Calu3 (cell line): ENCODE measurements at regions not wholly inside any gene's neighbourhood (a gene's known extent, or its start where the extent isn't known, plus 50 kb on each side); places are given as distances from the start of the nearest gene placed in this dataset.

Experiments
- BruUV-seq: library from RNA; stranded (reverse); fragments of 400-500 nt; replicated peaks from 2 replicates; lab custom pipeline; 2021; lab: Mats Ljungman, UMichigan
- CTCF ChIA-PET: fragments of 300-600 bp; sonication (Branson Sonifier 250); formaldehyde crosslinking; loops from one replicate; lab custom pipeline; 2022; ENCODE audit warnings: antibody characterized with exemption; lab: Charles Lee
- DNase-seq: peaks from one replicate; pipeline ENCODE4 v3.0.0; 2022
- H3K27ac Mint-ChIP-seq: one replicate; pipeline ENCODE4 v1.8.0; 2022; ENCODE audit warnings: mixed read lengths; ENCODE audit not compliant: unreplicated experiment
- H3K27me3 Mint-ChIP-seq: one replicate; pipeline ENCODE4 v1.8.0; 2022; ENCODE audit warnings: mixed read lengths; ENCODE audit not compliant: unreplicated experiment
- H3K36me3 Mint-ChIP-seq: one replicate; pipeline ENCODE4 v1.8.0; 2022; ENCODE audit warnings: mild to moderate bottlenecking, moderate library complexity, mixed read lengths; ENCODE audit not compliant: insufficient read depth, unreplicated experiment
- H3K4me1 Mint-ChIP-seq: one replicate; pipeline ENCODE4 v1.8.0; 2022; ENCODE audit warnings: mild to moderate bottlenecking, low read depth, mixed read lengths; ENCODE audit not compliant: unreplicated experiment
- H3K4me3 Mint-ChIP-seq: one replicate; pipeline ENCODE4 v1.8.0; 2022; ENCODE audit warnings: mild to moderate bottlenecking, low read depth, moderate library complexity, mixed read lengths; ENCODE audit not compliant: unreplicated experiment
- H3K9me3 Mint-ChIP-seq: one replicate; pipeline ENCODE4 v1.8.0; 2022; ENCODE audit warnings: low read depth, mixed read lengths; ENCODE audit not compliant: unreplicated experiment
- CTCF ChIP-seq: fragments of 200-600 bp; IDR thresholded peaks from one replicate; pipeline ENCODE4 v1.8.0; 2022; ENCODE audit warnings: antibody characterized with exemption; ENCODE audit not compliant: unreplicated experiment
- intact Hi-C: fragments of 100-400 bp; cut with micrococcal nuclease; formaldehyde crosslinking; loops from one replicate; pipeline ENCODE4 v1.10.0; 2022; ENCODE audit not compliant: unreplicated experiment

DNA sequence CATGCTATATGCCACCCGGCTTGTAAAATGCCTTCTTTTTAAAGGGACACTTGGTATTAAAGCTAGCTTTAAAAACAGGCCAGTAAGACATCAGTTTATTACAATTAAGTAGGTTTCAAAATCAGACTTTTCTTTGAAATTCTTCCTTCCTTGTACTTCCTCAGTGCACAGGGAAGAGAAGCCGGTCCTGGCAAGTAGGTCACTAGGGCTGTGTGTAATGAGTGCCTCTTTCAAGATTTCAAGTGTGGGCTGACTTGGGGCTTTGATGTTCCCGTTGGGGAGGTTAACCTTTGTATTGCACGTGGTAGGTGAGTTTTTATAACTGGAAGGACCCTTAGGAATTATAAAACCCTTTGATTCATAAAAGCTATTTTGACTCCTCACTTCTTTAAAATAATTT, 566.4 kb upstream of the ID2 start:
- CTCF ChIA-PET, result no interaction called here
- intact Hi-C loops, result no loop called here
- Mint-ChIP-seq H3K27me3 (no peaks in the 10 kb centered on the region), H3K36me3 (peaks cover 8% of the 10 kb centered on the region), H3K4me3 (no peak overlapping the region), H3K27ac (no peak overlapping the region), H3K4me1 (peaks cover 27% of the 10 kb centered on the region), H3K9me3 (no peaks in the 10 kb centered on the region)
- DNase-seq, result no peak
- no TSS peak for BruUV-seq
- TF ChIP-seq CTCF, result no peak

GRCh38 chr2:8115966-8116365, 565.9 kb upstream of the ID2 start:
- Mint-ChIP-seq H3K27me3 (no peaks in the 10 kb centered on the region), H3K9me3 (no peaks in the 10 kb centered on the region), H3K36me3 (peaks cover 9% of the 10 kb centered on the region), H3K4me3 (no peak overlapping the region), H3K27ac (no peak overlapping the region), H3K4me1 (peaks cover 30% of the 10 kb centered on the region)
- BruUV-seq, result no TSS peak
- intact Hi-C loops, result no loop called here
- CTCF ChIA-PET, result no interaction called here
- DNase-seq, result no peak
- no peak for TF ChIP-seq CTCF

DNA sequence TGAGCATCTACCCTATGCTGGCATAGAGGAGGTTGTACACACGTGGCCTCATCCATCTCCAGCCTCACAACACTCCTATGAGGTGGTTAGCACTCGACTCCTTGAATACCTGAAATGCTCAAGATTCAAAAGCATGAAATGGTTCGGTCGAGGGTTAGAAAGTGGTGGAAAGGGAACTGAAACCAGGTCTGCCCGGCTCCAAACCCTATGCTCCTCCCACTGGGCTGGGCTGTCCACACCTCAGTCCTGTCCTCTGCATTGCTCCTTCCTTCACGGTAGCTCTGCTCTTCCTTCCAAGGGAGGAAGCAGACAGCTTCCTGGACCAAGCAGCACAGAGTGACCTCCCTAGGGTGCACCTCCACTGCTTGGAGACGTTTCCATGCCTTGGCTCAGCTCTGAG, 565.2 kb upstream of the ID2 start:
- Mint-ChIP-seq H3K9me3 (no peaks in the 10 kb centered on the region), H3K4me3 (no peak overlapping the region), H3K27me3 (no peaks in the 10 kb centered on the region), H3K36me3 (peaks cover 9% of the 10 kb centered on the region), H3K27ac (no peak overlapping the region), H3K4me1 (peaks cover 30% of the 10 kb centered on the region)
- CTCF ChIA-PET, result no interaction called here
- intact Hi-C loops, result no loop called here
- BruUV-seq, result no TSS peak
- no peak for DNase-seq
- TF ChIP-seq CTCF, result no peak

DNA sequence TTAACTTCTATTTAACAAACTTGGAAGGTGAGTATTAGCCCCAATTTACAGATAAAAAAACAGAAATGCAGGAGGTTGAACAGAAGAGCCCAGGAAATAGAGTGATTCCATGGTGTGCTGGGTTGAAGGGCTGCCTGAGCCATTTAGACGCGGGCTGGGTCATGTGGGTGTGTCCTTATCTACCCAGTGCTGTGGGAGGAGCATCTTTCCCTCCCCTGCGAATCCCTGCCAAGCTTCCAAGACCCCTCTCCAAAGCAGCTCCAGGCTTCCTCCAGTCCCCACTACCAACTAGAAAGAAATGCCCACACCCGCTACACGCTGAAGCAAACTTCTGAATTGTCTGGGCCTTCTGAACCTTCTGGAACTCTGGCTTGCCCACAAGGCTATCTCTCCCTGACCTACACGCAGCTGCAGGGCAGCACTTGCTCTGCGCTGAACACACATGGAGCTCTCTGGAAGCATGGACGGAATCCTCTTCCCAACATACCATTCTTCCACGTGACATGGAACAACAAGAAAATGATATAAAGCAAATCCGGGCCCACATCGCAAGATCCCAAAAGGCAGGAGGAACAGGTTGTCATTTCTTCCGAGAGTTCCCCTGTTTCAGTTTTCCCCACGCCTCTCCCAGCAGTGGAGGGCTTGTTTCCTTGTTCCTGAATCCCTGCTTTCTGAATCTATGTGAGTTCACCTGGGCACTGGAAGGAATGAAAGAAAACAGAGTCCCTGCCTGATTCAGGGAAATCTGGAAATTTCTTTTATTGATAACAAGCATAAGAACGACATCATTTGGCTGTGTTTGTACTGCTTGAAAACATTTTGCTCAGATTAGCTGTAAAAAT, 562.7 kb upstream of the ID2 start:
- BruUV-seq, result no TSS peak
- H3K36me3 Mint-ChIP-seq, result peaks cover 9% of the 10 kb centered on the region
- peak overlapping the region; percentile 96 for H3K27ac Mint-ChIP-seq
- CTCF ChIA-PET, result interaction anchor here (0.9 kb wide), 1 partner anchor 406 kb away, joined by 3 read pairs; no protein-coding TSS in a partner anchor
- no peaks in the 10 kb centered on the region for H3K27me3 Mint-ChIP-seq
- no peak for TF ChIP-seq CTCF
- no peaks in the 10 kb centered on the region for H3K9me3 Mint-ChIP-seq
- peak overlapping the region; percentile 67 for H3K4me3 Mint-ChIP-seq
- DNase-seq, result peak; percentile 10
- intact Hi-C loops, result no loop called here
- H3K4me1 Mint-ChIP-seq, result peaks cover 30% of the 10 kb centered on the region
